HL-60 (cell line): ENCODE measurements at regions not wholly inside any gene's neighbourhood (a gene's known extent, or its start where the extent isn't known, plus 50 kb on each side); places are given as distances from the start of the nearest gene placed in this dataset.

ENCODE experiments used
- DNase-seq, 2 experiments: peaks; one replicate each; pipeline ENCODE4 v3.0.0-alpha.2; 2010 to 2020; ENCODE audit warnings: low read depth in 1 of 2, low spot score in 1 of 2
- H3K27ac ChIP-seq: fragments of 250-450 bp; sonication (Bioruptor Pico); replicated peaks from 2 replicates; pipeline ENCODE4 v1.5.1; 2020; ENCODE audit warnings: mild to moderate bottlenecking, moderate library complexity
- H3K27me3 ChIP-seq: fragments of 250-450 bp; sonication (Bioruptor Pico); 2 replicates; pipeline ENCODE4 v1.5.1; 2021; ENCODE audit warnings: mild to moderate bottlenecking, moderate library complexity; ENCODE audit not compliant: insufficient read depth, poor library complexity, severe bottlenecking
- H3K4me3 ChIP-seq: replicated peaks from 2 replicates; pipeline ENCODE4 v1.5.1; 2011; ENCODE audit warnings: mild to moderate bottlenecking, control low read depth, low read length; ENCODE audit not compliant: insufficient read depth
- CTCF ChIP-seq: IDR thresholded peaks from one replicate; pipeline ENCODE4 v1.5.1; 2011; ENCODE audit warnings: low read length, control low read depth, inconsistent platforms; ENCODE audit not compliant: insufficient read depth
- GABPA ChIP-seq: IDR thresholded peaks from 2 replicates; pipeline ENCODE4 v1.6.1; 2012; ENCODE audit warnings: low read depth
- POLR2AphosphoS5 ChIP-seq: IDR thresholded peaks from 2 replicates; pipeline ENCODE4 v1.6.1; 2012; ENCODE audit warnings: low read depth
- REST ChIP-seq: IDR thresholded peaks from 2 replicates; pipeline ENCODE4 v1.6.1; 2012; ENCODE audit warnings: low read depth; ENCODE audit not compliant: insufficient replicate concordance
- SPI1 ChIP-seq: IDR thresholded peaks from 2 replicates; pipeline ENCODE4 v1.6.1; 2012; ENCODE audit warnings: low read depth, mild to moderate bottlenecking, borderline replicate concordance

GRCh38 chr9:84152204-84152603 lies 171.6 kb downstream of the RMI1 start:
- H3K27me3 ChIP-seq: no peaks in the 10 kb centered on the region
- no peak for TF ChIP-seq CTCF
- TF ChIP-seq GABPA: no peak
- no peak for TF ChIP-seq SPI1
- TF ChIP-seq REST: no peak
- TF ChIP-seq POLR2AphosphoS5: no peak

GRCh38 chr9:84153885-84154284 lies 173.3 kb downstream of the RMI1 start:
- no peak for DNase-seq
- Histone ChIP-seq H3K4me3 (no peak overlapping the region), H3K27ac (no peak overlapping the region), H3K27me3 (no peaks in the 10 kb centered on the region)
- TF ChIP-seq REST (no peak), GABPA (no peak), POLR2AphosphoS5 (no peak), SPI1 (no peak)

More at GRCh38 chr9:84152204-84152603, 171.6 kb downstream of the RMI1 start:
- Histone ChIP-seq H3K27ac (no peak overlapping the region), H3K4me3 (no peak overlapping the region)
- DNase-seq: no peak

- H3K27me3 ChIP-seq: peaks cover 1% of the 10 kb centered on the region
- no peak overlapping the region for H3K4me3 ChIP-seq
- DNase-seq: no peak
- no peak overlapping the region for H3K27ac ChIP-seq
- TF ChIP-seq GABPA (no peak), CTCF (no peak), SPI1 (no peak), POLR2AphosphoS5 (no peak), REST (no peak)
Measured at GRCh38 chr9:84154320-84154719, 173.7 kb downstream of the RMI1 start.
